Tibial nerve (tissue), 4 donors: ENCODE measurements at regions not wholly inside any gene's neighbourhood (a gene's known extent, or its start where the extent isn't known, plus 50 kb on each side); places are given as distances from the start of the nearest gene placed in this dataset.

Experiments
- DNase-seq, 2 donors: peaks; one replicate each; pipeline ENCODE4 v3.0.0-alpha.2; 2019; ENCODE audit warnings: low spot score in 2 of 2
- H3K27ac ChIP-seq, 4 donors: fragments of 200-600 bp; sonication (generic) in 3 of 4; one replicate each; pipeline ENCODE4 v1.5.1; 2017 to 2019; ENCODE audit warnings: mild to moderate bottlenecking in 1 of 4
- H3K27me3 ChIP-seq, 2 donors: fragments of 200-600 bp; sonication (generic) in 1 of 2; one replicate each; pipeline versions ENCODE4 v1.5.1 to v1.6.0; 2017 to 2019
- H3K36me3 ChIP-seq, 3 donors: fragments of 200-600 bp; sonication (generic); one replicate each; pipeline ENCODE4 v1.5.1; 2018 to 2019
- H3K4me1 ChIP-seq, 4 donors: fragments of 200-600 bp; sonication (generic) in 3 of 4; one replicate each; pipeline ENCODE4 v1.5.1; 2017 to 2019
- H3K4me3 ChIP-seq, 4 donors: fragments of 200-600 bp; sonication (generic) in 3 of 4; one replicate each; pipeline ENCODE4 v1.5.1; 2017 to 2019; ENCODE audit warnings: mild to moderate bottlenecking in 1 of 4, moderate library complexity in 1 of 4
- H3K9me3 ChIP-seq, 4 donors: fragments of 200-600 bp; sonication (generic) in 3 of 4; one replicate each; pipeline ENCODE4 v1.5.1; 2017 to 2019
- CTCF ChIP-seq, 5 experiments: fragments of 200-600 bp in 3 of 5; fragments of 450-650 bp in 2 of 5; sonication (generic) in 3 of 5; IDR thresholded peaks; one replicate each; pipeline ENCODE4 v1.5.1; 2016 to 2019; ENCODE audit warnings: antibody characterized with exemption in 5 of 5, mild to moderate bottlenecking in 3 of 5, moderate library complexity in 2 of 5
- EP300 ChIP-seq, 2 donors: sonication (generic); formaldehyde crosslinking; IDR thresholded peaks; one replicate each; pipeline ENCODE4 v1.6.1; 2017; ENCODE audit warnings: antibody characterized with exemption in 2 of 2, mild to moderate bottlenecking in 1 of 2
- POLR2A ChIP-seq, 2 donors: fragments of 450-650 bp; IDR thresholded peaks; one replicate each; pipeline ENCODE4 v1.6.1; 2017; ENCODE audit warnings: antibody characterized with exemption in 2 of 2, mild to moderate bottlenecking in 2 of 2, moderate library complexity in 2 of 2
- WGBS, 2 donors: methylation state at CpG; one replicate each; pipeline ENCODE4 v1.1.5; 2018; 5-methylcytosine and 5-hydroxymethylcytosine counted together

DNA sequence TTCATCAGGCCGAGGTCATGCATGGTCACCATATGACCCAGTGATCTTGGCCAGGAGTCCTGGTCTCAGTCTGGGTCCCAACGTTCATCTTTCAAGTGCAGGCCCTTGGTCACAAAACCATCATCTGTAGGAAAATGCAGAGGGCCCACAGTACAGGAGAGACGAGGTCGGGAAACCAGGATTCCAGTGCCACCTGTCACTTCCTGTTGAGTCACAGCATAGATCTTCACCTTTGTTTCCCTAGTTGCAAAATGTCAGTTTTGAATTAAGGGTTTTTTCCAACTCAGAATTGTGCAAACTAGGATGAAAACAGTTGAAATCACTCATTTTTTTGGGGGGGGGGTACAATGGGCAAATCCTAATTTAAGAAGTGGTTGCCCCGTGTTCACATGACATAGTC is 162.2 kb downstream of the INSIG2 start:
- Histone ChIP-seq H3K27ac (no peak overlapping the region), H3K36me3 (no peaks in the 10 kb centered on the region), H3K4me1 (no peaks in the 10 kb centered on the region), H3K4me3 (no peak overlapping the region), H3K27me3 (no peaks in the 10 kb centered on the region), H3K9me3 (no peaks in the 10 kb centered on the region)
- no peak for TF ChIP-seq POLR2A (IDR thresholded peaks at IDR 0.05)
- no peak for TF ChIP-seq EP300 (IDR thresholded peaks at IDR 0.05)
- TF ChIP-seq CTCF (IDR thresholded peaks at IDR 0.05) = no peak
- no peak for DNase-seq
- WGBS, 2 donors = 71 to 83% methylated on average over 5 of the region's 5 CpGs

- Histone ChIP-seq H3K4me3 (no peak overlapping the region), H3K27me3 (no peaks in the 10 kb centered on the region), H3K36me3 (no peaks in the 10 kb centered on the region), H3K9me3 (no peaks in the 10 kb centered on the region), H3K4me1 (no peaks in the 10 kb centered on the region), H3K27ac (no peak overlapping the region)
- DNase-seq = no peak
- TF ChIP-seq POLR2A (IDR thresholded peaks at IDR 0.05) = no peak
- TF ChIP-seq EP300 (IDR thresholded peaks at IDR 0.05) = no peak
- TF ChIP-seq CTCF (IDR thresholded peaks at IDR 0.05) = no peak
- 51 to 53% methylated on average over 4 of the region's 4 CpGs for WGBS, 2 donors
Observed at GRCh38 chr2:118250001-118250400, 161.7 kb downstream of the INSIG2 start.

- Histone ChIP-seq H3K36me3 (no peaks in the 10 kb centered on the region), H3K4me3 (no peak overlapping the region), H3K4me1 (no peaks in the 10 kb centered on the region), H3K9me3 (no peaks in the 10 kb centered on the region), H3K27ac (no peak overlapping the region), H3K27me3 (no peaks in the 10 kb centered on the region)
- no peak for DNase-seq
- WGBS, 2 donors = 40 to 41% methylated on average over 6 of the region's 6 CpGs
- TF ChIP-seq CTCF (IDR thresholded peaks at IDR 0.05) (no peak), EP300 (IDR thresholded peaks at IDR 0.05) (no peak), POLR2A (IDR thresholded peaks at IDR 0.05) (no peak)
Observed at GRCh38 chr2:118249531-118249930, 161.3 kb downstream of the INSIG2 start.

DNA sequence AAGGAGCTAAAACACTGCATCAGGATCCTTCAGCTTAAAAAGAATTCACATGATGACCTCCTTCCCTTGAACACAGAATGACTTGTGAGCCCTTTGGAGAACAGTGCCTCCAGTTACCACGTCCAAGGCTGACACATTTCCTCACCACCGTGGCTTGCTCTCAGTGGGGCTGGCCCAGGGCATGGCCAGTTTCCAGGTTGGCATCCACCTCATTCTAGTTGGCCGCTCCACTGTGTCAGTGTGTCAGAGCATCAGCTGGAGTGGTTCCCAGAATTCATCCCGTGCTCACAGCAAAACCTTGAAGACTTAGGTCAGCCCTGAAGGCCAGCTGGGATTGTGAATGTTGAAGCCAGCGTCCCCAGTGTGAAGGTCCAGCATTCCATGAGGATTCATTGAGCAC is 158.5 kb downstream of the INSIG2 start:
- Histone ChIP-seq H3K27me3 (peaks cover 0 to 3% of the 10 kb centered on the region in 2 donors), H3K4me3 (no peak overlapping the region), H3K27ac (no peak overlapping the region), H3K9me3 (no peaks in the 10 kb centered on the region), H3K4me1 (no peaks in the 10 kb centered on the region), H3K36me3 (no peaks in the 10 kb centered on the region)
- DNase-seq = no peak
- TF ChIP-seq POLR2A (IDR thresholded peaks at IDR 0.05) = no peak
- TF ChIP-seq EP300 (IDR thresholded peaks at IDR 0.05) = no peak
- TF ChIP-seq CTCF (IDR thresholded peaks at IDR 0.05) = no peak
- 67 to 75% methylated on average over 5 of the region's 5 CpGs for WGBS, 2 donors

DNA sequence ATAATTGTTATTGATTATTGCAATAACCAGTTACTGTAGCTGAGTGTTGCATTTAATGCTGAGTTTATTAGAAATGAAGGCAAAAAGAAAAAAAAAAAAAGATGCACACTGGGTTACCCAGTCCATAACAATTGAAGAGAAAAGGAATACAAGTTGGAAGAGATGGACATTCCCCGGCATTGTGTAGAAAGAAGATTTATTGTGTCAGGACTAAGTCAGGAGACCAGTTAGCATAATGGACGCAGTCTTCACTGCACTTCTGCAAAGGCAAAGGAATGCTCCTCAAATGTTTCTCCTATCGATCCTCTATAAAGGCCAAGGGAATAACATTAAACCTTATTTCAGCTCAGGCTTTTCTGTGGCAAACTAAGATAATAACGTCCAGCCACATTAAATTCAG is 157.8 kb downstream of the INSIG2 start:
- no peak overlapping the region for H3K27ac ChIP-seq
- DNase-seq = no peak
- TF ChIP-seq EP300 (IDR thresholded peaks at IDR 0.05) = no peak
- no peak for TF ChIP-seq POLR2A (IDR thresholded peaks at IDR 0.05)
- TF ChIP-seq CTCF (IDR thresholded peaks at IDR 0.05) = no peak
- H3K9me3 ChIP-seq = no peaks in the 10 kb centered on the region
- no peak overlapping the region for H3K4me3 ChIP-seq
- peaks cover 0 to 3% of the 10 kb centered on the region in 2 donors for H3K27me3 ChIP-seq
- H3K4me1 ChIP-seq = no peaks in the 10 kb centered on the region
- no peaks in the 10 kb centered on the region for H3K36me3 ChIP-seq
- 75 to 79% methylated on average over 4 of the region's 4 CpGs for WGBS, 2 donors
